Mesendoderm (in vitro differentiated cells): ENCODE measurements at regions not wholly inside any gene's neighbourhood (a gene's known extent, or its start where the extent isn't known, plus 50 kb on each side); places are given as distances from the start of the nearest gene placed in this dataset.

Source experiments
- DNase-seq: peaks from one replicate; pipeline ENCODE4 v3.0.0; 2013
- H2AK5ac ChIP-seq: 2 replicates; pipeline ENCODE4 v1.6.1; 2013; ENCODE audit warnings: low read length, inconsistent platforms
- H2BK120ac ChIP-seq: 2 replicates; pipeline ENCODE4 v1.6.1; 2013; ENCODE audit warnings: low read depth, mild to moderate bottlenecking, low read length, moderate library complexity, mixed read lengths
- H2BK15ac ChIP-seq: replicated peaks from 2 replicates; pipeline ENCODE4 v1.6.1; 2013; ENCODE audit warnings: low read depth, mild to moderate bottlenecking, moderate library complexity
- H2BK5ac ChIP-seq: 2 replicates; pipeline ENCODE4 v1.6.1; 2013; ENCODE audit warnings: low read length, inconsistent platforms
- H3K18ac ChIP-seq: 2 replicates; pipeline ENCODE4 v1.6.1; 2013; ENCODE audit warnings: mild to moderate bottlenecking, low read length, mixed read lengths
- H3K23ac ChIP-seq: one replicate; pipeline ENCODE4 v1.6.1; 2013; ENCODE audit warnings: low read length
- H3K27ac ChIP-seq: 2 replicates; pipeline ENCODE4 v1.5.1; 2013; ENCODE audit warnings: low read depth, mild to moderate bottlenecking, inconsistent platforms, low read length, moderate library complexity
- H3K27me3 ChIP-seq: 2 replicates; pipeline ENCODE4 v1.6.1; 2013; ENCODE audit warnings: low read length, control low read depth, mild to moderate bottlenecking, inconsistent platforms; ENCODE audit not compliant: insufficient read depth, poor library complexity
- H3K36me3 ChIP-seq: 2 replicates; pipeline ENCODE4 v1.6.1; 2013; ENCODE audit warnings: low read length, inconsistent platforms; ENCODE audit not compliant: control insufficient read depth, insufficient read depth
- H3K4ac ChIP-seq: one replicate; pipeline ENCODE4 v1.6.1; 2013; ENCODE audit warnings: low read depth, mild to moderate bottlenecking, low read length, moderate library complexity
- H3K4me1 ChIP-seq: 2 replicates; pipeline ENCODE4 v1.6.1; 2013; ENCODE audit warnings: low read depth, low read length, inconsistent platforms; ENCODE audit not compliant: control insufficient read depth
- H3K4me2 ChIP-seq: 2 replicates; pipeline ENCODE4 v1.6.1; 2013; ENCODE audit warnings: low read length
- H3K4me3 ChIP-seq: 2 replicates; pipeline ENCODE4 v1.5.1; 2013; ENCODE audit warnings: mild to moderate bottlenecking, low read length
- H3K56ac ChIP-seq: one replicate; pipeline ENCODE4 v1.6.1; 2013; ENCODE audit warnings: low read length
- H3K79me1 ChIP-seq: 2 replicates; pipeline ENCODE4 v1.6.1; 2013; ENCODE audit warnings: low read length, inconsistent platforms
- H3K79me2 ChIP-seq: 2 replicates; pipeline ENCODE4 v1.6.1; 2013; ENCODE audit warnings: mild to moderate bottlenecking, low read length; ENCODE audit not compliant: control insufficient read depth, insufficient read depth
- H3K9ac ChIP-seq: 2 replicates; pipeline ENCODE4 v1.6.1; 2013; ENCODE audit warnings: low read length, inconsistent platforms
- H4K5ac ChIP-seq: one replicate; pipeline ENCODE4 v1.6.1; 2013; ENCODE audit warnings: low read length
- H4K8ac ChIP-seq: one replicate; pipeline ENCODE4 v1.6.1; 2013; ENCODE audit warnings: low read depth, mild to moderate bottlenecking, control low read depth, low read length, moderate library complexity
- WGBS: extraction: QIAGEN DNeasy Blood & Tissue Kit; methylation state at CpG from one replicate; pipeline ENCODE4 v1.1.7; 2013; ENCODE audit warnings: low lambda C conversion rate, missing lambda C conversion rate; ENCODE audit not compliant: insufficient coverage; ENCODE audit errors: extremely low coverage; 5-methylcytosine and 5-hydroxymethylcytosine counted together

GRCh38 chr4:66956852-66957251, 588.5 kb downstream of the CENPC start:
- no peaks in the 10 kb centered on the region for H3K4me1 ChIP-seq
- no peak overlapping the region for H3K4me3 ChIP-seq
- no peak overlapping the region for H3K23ac ChIP-seq
- H3K79me1 ChIP-seq = no peaks in the 10 kb centered on the region
- H2BK120ac ChIP-seq = no peak overlapping the region
- H3K27me3 ChIP-seq = no peaks in the 10 kb centered on the region
- H3K36me3 ChIP-seq = no peaks in the 10 kb centered on the region
- H2BK5ac ChIP-seq = no peak overlapping the region
- DNase-seq = no peak
- H4K5ac ChIP-seq = no peak overlapping the region
- no peak overlapping the region for H3K4me2 ChIP-seq
- no peak overlapping the region for H3K4ac ChIP-seq
- no CpG with 5 or more reads among the region's 1 CpG for WGBS
- H3K18ac ChIP-seq = no peak overlapping the region
- H3K79me2 ChIP-seq = no peaks in the 10 kb centered on the region
- H3K27ac ChIP-seq = no peak overlapping the region
- no peak overlapping the region for H2AK5ac ChIP-seq
- no peak overlapping the region for H3K56ac ChIP-seq
- no peak overlapping the region for H2BK15ac ChIP-seq
- no peak overlapping the region for H3K9ac ChIP-seq
- H4K8ac ChIP-seq = no peak overlapping the region

GRCh38 chr4:66956426-66956825, 588.9 kb downstream of the CENPC start:
- H3K56ac ChIP-seq = no peak overlapping the region
- H2BK5ac ChIP-seq = no peak overlapping the region
- H4K5ac ChIP-seq = no peak overlapping the region
- H3K4ac ChIP-seq = no peak overlapping the region
- no peak overlapping the region for H2AK5ac ChIP-seq
- no peak overlapping the region for H3K4me2 ChIP-seq
- H3K9ac ChIP-seq = no peak overlapping the region
- H3K23ac ChIP-seq = no peak overlapping the region
- WGBS = no CpG with 5 or more reads among the region's 6 CpGs
- H3K79me1 ChIP-seq = no peaks in the 10 kb centered on the region
- no peak overlapping the region for H3K4me3 ChIP-seq
- H3K18ac ChIP-seq = no peak overlapping the region
- no peak overlapping the region for H3K27ac ChIP-seq
- no peak overlapping the region for H2BK15ac ChIP-seq
- no peak overlapping the region for H2BK120ac ChIP-seq
- no peaks in the 10 kb centered on the region for H3K4me1 ChIP-seq
- H4K8ac ChIP-seq = no peak overlapping the region
- H3K27me3 ChIP-seq = no peaks in the 10 kb centered on the region
- DNase-seq = no peak
- H3K36me3 ChIP-seq = no peaks in the 10 kb centered on the region
- no peaks in the 10 kb centered on the region for H3K79me2 ChIP-seq

GRCh38 chr4:66955784-66956183, 589.5 kb downstream of the CENPC start:
- no CpG with 5 or more reads among the region's 3 CpGs for WGBS

GRCh38 chr4:66949419-66949818, 595.9 kb downstream of the CENPC start:
- no peak for DNase-seq
- no peak overlapping the region for H4K5ac ChIP-seq
- WGBS = no CpG with 5 or more reads among the region's 1 CpG
- no peak overlapping the region for H3K23ac ChIP-seq
- no peak overlapping the region for H3K18ac ChIP-seq
- no peak overlapping the region for H3K56ac ChIP-seq
- no peak overlapping the region for H3K4me2 ChIP-seq
- no peak overlapping the region for H2BK5ac ChIP-seq
- no peaks in the 10 kb centered on the region for H3K79me1 ChIP-seq
- H3K4ac ChIP-seq = no peak overlapping the region
- H3K27me3 ChIP-seq = no peaks in the 10 kb centered on the region
- no peaks in the 10 kb centered on the region for H3K4me1 ChIP-seq
- no peak overlapping the region for H2BK15ac ChIP-seq
- no peaks in the 10 kb centered on the region for H3K36me3 ChIP-seq
- H4K8ac ChIP-seq = no peak overlapping the region
- H2AK5ac ChIP-seq = no peak overlapping the region
- H2BK120ac ChIP-seq = no peak overlapping the region
- H3K4me3 ChIP-seq = no peak overlapping the region
- H3K9ac ChIP-seq = no peak overlapping the region
- no peaks in the 10 kb centered on the region for H3K79me2 ChIP-seq
- no peak overlapping the region for H3K27ac ChIP-seq

More at GRCh38 chr4:66955784-66956183, 589.5 kb downstream of the CENPC start:
- H3K4ac ChIP-seq = no peak overlapping the region
- no peak overlapping the region for H2AK5ac ChIP-seq
- no peak overlapping the region for H4K8ac ChIP-seq
- H3K18ac ChIP-seq = no peak overlapping the region
- H2BK15ac ChIP-seq = no peak overlapping the region
- H3K56ac ChIP-seq = no peak overlapping the region
- no peaks in the 10 kb centered on the region for H3K4me1 ChIP-seq
- no peak overlapping the region for H3K9ac ChIP-seq
- no peaks in the 10 kb centered on the region for H3K79me2 ChIP-seq
- H2BK120ac ChIP-seq = no peak overlapping the region
- no peak overlapping the region for H3K4me3 ChIP-seq
- H4K5ac ChIP-seq = no peak overlapping the region
- no peak overlapping the region for H3K4me2 ChIP-seq
- DNase-seq = no peak
- H3K79me1 ChIP-seq = no peaks in the 10 kb centered on the region
- H2BK5ac ChIP-seq = no peak overlapping the region
- no peak overlapping the region for H3K23ac ChIP-seq
- H3K27ac ChIP-seq = no peak overlapping the region
- H3K27me3 ChIP-seq = no peaks in the 10 kb centered on the region
- no peaks in the 10 kb centered on the region for H3K36me3 ChIP-seq

GRCh38 chr4:66946761-66947160, 598.5 kb downstream of the CENPC start:
- Histone ChIP-seq H3K36me3 (no peaks in the 10 kb centered on the region), H4K5ac (no peak overlapping the region), H2BK120ac (no peak overlapping the region), H3K9ac (no peak overlapping the region), H3K27me3 (no peaks in the 10 kb centered on the region), H3K56ac (no peak overlapping the region), H2AK5ac (no peak overlapping the region), H3K18ac (no peak overlapping the region), H3K4me2 (no peak overlapping the region), H3K27ac (no peak overlapping the region), H3K4me3 (no peak overlapping the region), H2BK15ac (no peak overlapping the region), H4K8ac (no peak overlapping the region), H3K4ac (no peak overlapping the region), H3K79me1 (no peaks in the 10 kb centered on the region), H3K4me1 (no peaks in the 10 kb centered on the region), H3K23ac (no peak overlapping the region), H3K79me2 (no peaks in the 10 kb centered on the region), H2BK5ac (no peak overlapping the region)
- no CpG with 5 or more reads among the region's 1 CpG for WGBS
- DNase-seq = no peak

DNA sequence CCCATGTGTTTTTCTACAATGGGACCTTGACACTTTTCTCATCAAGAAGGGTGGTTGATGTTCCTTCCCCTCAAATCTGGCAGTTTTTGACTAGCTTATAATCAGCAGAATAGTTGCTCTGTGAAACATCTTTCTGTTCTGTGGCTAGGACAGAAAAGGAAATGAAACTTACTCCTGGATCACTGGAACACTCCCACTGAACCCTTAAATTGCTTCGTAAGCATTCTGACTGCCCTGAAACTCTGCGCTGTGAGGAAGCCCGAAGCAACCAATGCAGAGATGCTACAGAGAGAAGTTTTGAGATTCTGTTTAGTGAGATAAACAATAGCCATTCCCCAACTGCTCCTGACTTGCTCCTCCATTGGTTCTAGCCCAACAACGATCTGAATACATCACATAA, 602.2 kb downstream of the CENPC start:
- Histone ChIP-seq H4K5ac (no peak overlapping the region), H2BK120ac (no peak overlapping the region), H3K23ac (no peak overlapping the region), H3K18ac (no peak overlapping the region), H3K4ac (no peak overlapping the region), H3K4me2 (no peak overlapping the region), H3K27me3 (no peaks in the 10 kb centered on the region), H3K79me2 (no peaks in the 10 kb centered on the region), H3K4me1 (no peaks in the 10 kb centered on the region), H3K56ac (no peak overlapping the region), H3K27ac (no peak overlapping the region), H3K4me3 (no peak overlapping the region), H2BK5ac (no peak overlapping the region), H3K9ac (no peak overlapping the region), H3K79me1 (no peaks in the 10 kb centered on the region), H4K8ac (no peak overlapping the region), H2AK5ac (no peak overlapping the region), H2BK15ac (no peak overlapping the region), H3K36me3 (no peaks in the 10 kb centered on the region)
- no peak for DNase-seq
- no CpG with 5 or more reads among the region's 4 CpGs for WGBS
